ENCODE measurements at regions not wholly inside any gene's neighbourhood (a gene's known extent, or its start where the extent isn't known, plus 50 kb on each side); places are given as distances from the start of the nearest gene placed in this dataset.

DNA sequence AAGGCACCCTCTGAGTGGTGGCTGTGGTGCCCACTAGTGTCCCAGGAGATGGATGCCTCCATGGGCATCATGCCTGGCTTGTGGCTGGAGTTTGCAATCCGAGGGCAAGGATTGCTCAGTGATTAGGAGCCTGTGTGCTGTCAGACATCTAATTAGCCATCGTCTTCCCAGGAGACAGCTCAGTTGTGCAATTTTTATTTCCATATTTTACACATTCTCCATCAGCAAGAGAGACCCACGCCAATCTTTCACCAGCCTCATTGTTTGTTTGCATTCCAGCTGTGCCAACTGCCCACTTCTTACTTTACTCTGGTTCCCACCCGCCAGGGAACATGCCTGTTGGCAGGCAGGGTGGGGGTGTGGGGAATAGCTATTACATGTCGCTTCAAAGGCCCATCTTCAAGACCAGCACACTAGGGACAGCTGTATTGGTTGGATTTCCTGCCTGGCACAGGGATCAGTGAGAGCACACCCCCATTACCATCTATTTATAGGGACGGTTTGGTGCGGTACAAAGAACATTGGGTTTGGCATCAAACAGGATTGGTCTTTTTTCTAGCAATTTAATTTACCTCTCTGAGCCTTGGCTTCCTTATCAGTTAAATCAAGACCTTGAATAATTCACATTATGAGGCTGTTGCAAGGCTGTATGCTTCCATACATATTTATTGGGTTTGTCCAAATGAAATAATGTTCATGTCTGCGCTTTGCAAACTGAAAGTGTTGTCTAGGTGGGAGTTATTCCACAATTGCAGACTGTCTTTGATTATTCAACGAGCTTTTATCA is 80.7 kb upstream of the NAV2 start:
- no peak overlapping the region for H3K9ac ChIP-seq (ENCODE audit: low read length)
- H3K36me3 ChIP-seq (replicated peaks in 1 of 2; ENCODE audit: control extremely low read depth in 1 of 2, control insufficient read depth in 1 of 2, extremely low read depth in 1 of 2, insufficient read depth in 2 of 2, low read length in 1 of 2), result no peaks in the 10 kb centered on the region
- H3K27ac ChIP-seq (ENCODE audit: low read length in 2 of 2), result no peak overlapping the region
- no peak overlapping the region for H3K4me2 ChIP-seq (replicated peaks; ENCODE audit: low read depth, low read length, poor library complexity, severe bottlenecking)
- no peaks in the 10 kb centered on the region for H3K4me1 ChIP-seq (ENCODE audit: control insufficient read depth in 2 of 2, insufficient read depth in 2 of 2, low read length in 2 of 2)
- intact Hi-C loops (cut with micrococcal nuclease), result no loop called here
- WGBS (ENCODE audit: insufficient coverage), result 85% methylated on average over 4 of the region's 9 CpGs
- Mint-ChIP-seq H3K27me3 (peaks cover 15% of the 10 kb centered on the region), H3K4me1 (no peaks in the 10 kb centered on the region), H3K4me3 (no peak overlapping the region), H3K27ac (no peak overlapping the region), H3K9me3 (ENCODE audit: insufficient read depth) (peaks cover 6% of the 10 kb centered on the region)
- H3K4me3 ChIP-seq (ENCODE audit: control extremely low read depth in 1 of 5, extremely low read depth in 1 of 5, insufficient read depth in 1 of 5, low read depth in 2 of 5, low read length in 4 of 5), result no peak overlapping the region
- no peaks in the 10 kb centered on the region for H4K20me1 ChIP-seq (ENCODE audit: control insufficient read depth, insufficient read depth, low read length, poor library complexity, severe bottlenecking)
- H3K27me3 ChIP-seq (replicated peaks in 1 of 4; ENCODE audit: control extremely low read depth in 1 of 4, control insufficient read depth in 3 of 4, insufficient read depth in 4 of 4, low read length in 3 of 4), result peaks cover 0 to 7% (median 0%) of the 10 kb centered on the region in 4 experiments
- H2AFZ ChIP-seq (ENCODE audit: insufficient read depth, low read depth, low read length, poor library complexity, severe bottlenecking), result no peak overlapping the region
- H3K79me2 ChIP-seq (ENCODE audit: control insufficient read depth, insufficient read depth, low read length), result no peaks in the 10 kb centered on the region
- ChIA-PET CTCF (no interaction called here), POLR2A (no interaction called here)
- no peak for TF ChIP-seq EZH2 (IDR thresholded peaks at IDR 0.05; ENCODE audit: borderline replicate concordance, insufficient read depth, low read depth, low read length, poor library complexity, severe bottlenecking)
- TF ChIP-seq, protein P1, sequence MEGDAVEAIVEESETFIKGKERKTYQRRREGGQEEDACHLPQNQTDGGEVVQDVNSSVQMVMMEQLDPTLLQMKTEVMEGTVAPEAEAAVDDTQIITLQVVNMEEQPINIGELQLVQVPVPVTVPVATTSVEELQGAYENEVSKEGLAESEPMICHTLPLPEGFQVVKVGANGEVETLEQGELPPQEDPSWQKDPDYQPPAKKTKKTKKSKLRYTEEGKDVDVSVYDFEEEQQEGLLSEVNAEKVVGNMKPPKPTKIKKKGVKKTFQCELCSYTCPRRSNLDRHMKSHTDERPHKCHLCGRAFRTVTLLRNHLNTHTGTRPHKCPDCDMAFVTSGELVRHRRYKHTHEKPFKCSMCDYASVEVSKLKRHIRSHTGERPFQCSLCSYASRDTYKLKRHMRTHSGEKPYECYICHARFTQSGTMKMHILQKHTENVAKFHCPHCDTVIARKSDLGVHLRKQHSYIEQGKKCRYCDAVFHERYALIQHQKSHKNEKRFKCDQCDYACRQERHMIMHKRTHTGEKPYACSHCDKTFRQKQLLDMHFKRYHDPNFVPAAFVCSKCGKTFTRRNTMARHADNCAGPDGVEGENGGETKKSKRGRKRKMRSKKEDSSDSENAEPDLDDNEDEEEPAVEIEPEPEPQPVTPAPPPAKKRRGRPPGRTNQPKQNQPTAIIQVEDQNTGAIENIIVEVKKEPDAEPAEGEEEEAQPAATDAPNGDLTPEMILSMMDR (IDR thresholded peaks at IDR 0.05), result no peak
- H3K9me3 ChIP-seq (ENCODE audit: control extremely low read depth in 1 of 3, control insufficient read depth in 2 of 3, insufficient read depth in 1 of 3, low read length in 2 of 3), result peaks cover 0 to 8% (median 0%) of the 10 kb centered on the region in 3 donors
- no peak for ATAC-seq (ENCODE audit: low read depth)
- DNase-seq, result no peak

- H3K4me2 ChIP-seq (replicated peaks; ENCODE audit: low read depth, low read length, poor library complexity, severe bottlenecking), result no peak overlapping the region
- intact Hi-C loops (cut with micrococcal nuclease), result no loop called here
- H2AFZ ChIP-seq (ENCODE audit: insufficient read depth, low read depth, low read length, poor library complexity, severe bottlenecking), result no peak overlapping the region
- CTCF ChIA-PET, result no interaction called here
- H3K36me3 ChIP-seq (replicated peaks in 1 of 2; ENCODE audit: control extremely low read depth in 1 of 2, control insufficient read depth in 1 of 2, extremely low read depth in 1 of 2, insufficient read depth in 2 of 2, low read length in 1 of 2), result no peaks in the 10 kb centered on the region
- H3K4me3 Mint-ChIP-seq, result no peak overlapping the region
- POLR2A ChIA-PET, result no interaction called here
- H3K9ac ChIP-seq (ENCODE audit: low read length), result no peak overlapping the region
- ATAC-seq (ENCODE audit: low read depth) (no peak), DNase-seq (no peak)
- no peaks in the 10 kb centered on the region for H3K4me1 Mint-ChIP-seq
- no peak overlapping the region for H3K4me3 ChIP-seq (ENCODE audit: control extremely low read depth in 1 of 5, extremely low read depth in 1 of 5, insufficient read depth in 1 of 5, low read depth in 2 of 5, low read length in 4 of 5)
- H3K27ac ChIP-seq (ENCODE audit: low read length in 2 of 2), result no peak overlapping the region
- no peak for TF ChIP-seq EZH2 (IDR thresholded peaks at IDR 0.05; ENCODE audit: borderline replicate concordance, insufficient read depth, low read depth, low read length, poor library complexity, severe bottlenecking)
- TF ChIP-seq, protein P1 (IDR thresholded peaks at IDR 0.05), result no peak
- H3K9me3 Mint-ChIP-seq (ENCODE audit: insufficient read depth), result peaks cover 7% of the 10 kb centered on the region
- peaks cover 20% of the 10 kb centered on the region for H3K27me3 Mint-ChIP-seq
- WGBS (ENCODE audit: insufficient coverage), result 97% methylated on average over 5 of the region's 5 CpGs
- H3K27ac Mint-ChIP-seq, result no peak overlapping the region
- H3K4me1 ChIP-seq (ENCODE audit: control insufficient read depth in 2 of 2, insufficient read depth in 2 of 2, low read length in 2 of 2), result no peaks in the 10 kb centered on the region
- no peaks in the 10 kb centered on the region for H4K20me1 ChIP-seq (ENCODE audit: control insufficient read depth, insufficient read depth, low read length, poor library complexity, severe bottlenecking)
- H3K27me3 ChIP-seq (replicated peaks in 1 of 4; ENCODE audit: control extremely low read depth in 1 of 4, control insufficient read depth in 3 of 4, insufficient read depth in 4 of 4, low read length in 3 of 4), result peaks cover 0 to 7% (median 0%) of the 10 kb centered on the region in 4 experiments
- H3K9me3 ChIP-seq (ENCODE audit: control extremely low read depth in 1 of 3, control insufficient read depth in 2 of 3, insufficient read depth in 1 of 3, low read length in 2 of 3), result peaks cover 0 to 8% (median 2%) of the 10 kb centered on the region in 3 donors
- H3K79me2 ChIP-seq (ENCODE audit: control insufficient read depth, insufficient read depth, low read length), result no peaks in the 10 kb centered on the region
Measured at GRCh38 chr11:19628018-19628417, 84.6 kb upstream of the NAV2 start.

All from B cell (primary cell).